GM12872 (cell line): ENCODE measurements at regions not wholly inside any gene's neighbourhood (a gene's known extent, or its start where the extent isn't known, plus 50 kb on each side); places are given as distances from the start of the nearest gene placed in this dataset.

Experiments
- TF ChIP-seq, protein P1 (sequence below): IDR thresholded peaks from 3 replicates; pipeline ENCODE4 v1.5.1; 2011; ENCODE audit warnings: low read depth, mild to moderate bottlenecking, low read length, moderate library complexity; ENCODE audit not compliant: insufficient read depth

DNA sequence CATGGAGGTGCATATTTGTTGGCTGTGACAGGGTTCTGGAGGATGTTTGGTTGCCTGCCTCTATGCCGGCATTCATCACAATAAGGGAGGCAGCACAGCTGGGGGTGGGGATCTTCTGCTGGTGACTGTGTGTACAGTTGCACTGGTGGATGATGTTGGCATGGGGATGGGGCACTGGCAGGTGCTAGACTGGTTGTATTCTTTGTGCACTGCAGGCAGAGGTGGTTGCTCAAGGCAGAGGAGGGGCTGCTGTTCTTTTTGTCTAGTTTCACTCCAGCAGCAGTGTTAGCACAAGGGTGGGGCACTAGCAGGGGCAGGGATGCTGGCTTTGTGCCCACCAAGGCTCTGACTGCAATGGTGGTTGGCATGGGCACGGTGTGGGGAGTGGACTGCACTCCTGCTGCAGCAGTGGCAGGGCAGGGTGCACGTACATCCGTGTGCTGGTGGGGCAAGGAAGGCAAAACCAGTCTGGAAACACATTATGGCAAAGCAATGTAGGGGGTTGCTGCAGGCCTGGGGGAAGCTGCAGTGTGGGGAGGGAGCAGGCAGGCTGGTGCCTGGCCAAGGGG lies 69.3 kb downstream of the ISOC1 start:
- TF ChIP-seq, protein P1, sequence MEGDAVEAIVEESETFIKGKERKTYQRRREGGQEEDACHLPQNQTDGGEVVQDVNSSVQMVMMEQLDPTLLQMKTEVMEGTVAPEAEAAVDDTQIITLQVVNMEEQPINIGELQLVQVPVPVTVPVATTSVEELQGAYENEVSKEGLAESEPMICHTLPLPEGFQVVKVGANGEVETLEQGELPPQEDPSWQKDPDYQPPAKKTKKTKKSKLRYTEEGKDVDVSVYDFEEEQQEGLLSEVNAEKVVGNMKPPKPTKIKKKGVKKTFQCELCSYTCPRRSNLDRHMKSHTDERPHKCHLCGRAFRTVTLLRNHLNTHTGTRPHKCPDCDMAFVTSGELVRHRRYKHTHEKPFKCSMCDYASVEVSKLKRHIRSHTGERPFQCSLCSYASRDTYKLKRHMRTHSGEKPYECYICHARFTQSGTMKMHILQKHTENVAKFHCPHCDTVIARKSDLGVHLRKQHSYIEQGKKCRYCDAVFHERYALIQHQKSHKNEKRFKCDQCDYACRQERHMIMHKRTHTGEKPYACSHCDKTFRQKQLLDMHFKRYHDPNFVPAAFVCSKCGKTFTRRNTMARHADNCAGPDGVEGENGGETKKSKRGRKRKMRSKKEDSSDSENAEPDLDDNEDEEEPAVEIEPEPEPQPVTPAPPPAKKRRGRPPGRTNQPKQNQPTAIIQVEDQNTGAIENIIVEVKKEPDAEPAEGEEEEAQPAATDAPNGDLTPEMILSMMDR = no peak

DNA sequence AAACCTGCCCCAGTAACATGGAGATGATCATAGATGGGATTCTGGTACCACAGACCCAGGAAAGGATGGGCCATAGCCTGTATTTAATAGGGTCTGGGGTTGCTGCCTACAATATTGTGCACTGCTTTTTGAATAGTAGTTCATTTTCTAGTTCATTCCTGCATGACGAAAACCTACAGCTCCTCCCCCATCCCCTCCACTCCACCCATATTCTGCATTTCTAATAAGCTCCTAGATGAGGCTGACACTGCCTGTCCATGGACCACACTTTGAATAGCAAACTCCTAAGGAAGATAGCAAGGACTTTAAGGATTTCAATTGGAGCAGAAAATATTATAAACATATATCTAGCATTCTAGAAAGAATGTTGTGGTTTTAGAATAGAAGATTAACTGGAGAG lies 75.5 kb downstream of the ISOC1 start:
- TF ChIP-seq, protein P1 = no peak

DNA sequence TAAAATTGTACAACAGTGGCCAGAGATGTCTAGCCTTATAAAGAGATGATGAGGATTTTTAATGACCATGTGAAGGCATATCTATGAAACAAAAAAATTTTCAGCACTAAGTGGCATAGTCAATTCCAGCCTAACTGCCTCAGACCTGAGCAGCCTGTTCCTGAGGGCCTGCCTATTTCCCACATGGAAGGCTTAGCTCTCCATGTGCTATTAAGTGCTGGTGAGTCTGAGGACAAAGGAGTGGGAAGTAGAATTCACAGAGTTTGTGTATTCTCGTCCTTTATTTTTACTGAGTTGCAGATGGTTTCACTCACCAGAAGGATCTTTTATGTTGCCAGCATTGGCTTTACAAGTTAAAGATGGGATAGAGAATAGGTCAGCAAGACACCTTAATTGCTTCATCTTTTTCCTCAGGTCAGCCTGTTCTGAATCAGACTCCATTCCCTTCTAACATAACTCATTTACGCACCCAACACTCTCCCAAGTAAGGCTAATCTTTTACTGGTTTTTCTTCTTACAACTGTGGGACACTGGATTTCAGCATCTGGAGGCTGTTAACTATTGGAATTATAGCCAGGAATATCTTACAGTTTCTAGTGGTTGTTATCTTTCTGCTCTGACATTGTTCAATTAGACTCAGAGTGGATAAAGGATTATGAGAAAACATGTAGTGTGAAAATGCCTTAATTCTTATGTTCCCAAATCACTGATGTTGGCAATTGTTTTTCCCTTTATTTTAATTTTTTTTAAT lies 76.8 kb downstream of the ISOC1 start:
- TF ChIP-seq, protein P1 = no peak

DNA sequence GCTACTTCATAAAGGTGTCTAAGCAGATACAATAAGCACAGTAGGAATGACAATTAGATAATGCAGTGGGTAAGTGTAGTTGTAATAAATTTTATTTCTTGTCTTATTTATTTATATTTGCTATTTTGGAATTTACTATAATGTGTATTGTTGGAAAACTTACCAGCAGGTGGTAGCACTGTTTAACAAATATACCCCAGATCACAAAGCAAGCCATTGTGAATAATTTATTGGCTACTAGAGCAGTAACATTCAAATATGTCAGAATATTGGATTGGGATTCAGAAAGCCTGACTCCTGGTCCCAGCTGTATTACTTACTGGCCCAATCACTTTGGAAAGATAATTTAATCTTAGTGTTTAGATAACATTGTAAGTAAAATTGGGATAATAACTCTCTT lies 78.0 kb downstream of the ISOC1 start:
- TF ChIP-seq, protein P1 = no peak

DNA sequence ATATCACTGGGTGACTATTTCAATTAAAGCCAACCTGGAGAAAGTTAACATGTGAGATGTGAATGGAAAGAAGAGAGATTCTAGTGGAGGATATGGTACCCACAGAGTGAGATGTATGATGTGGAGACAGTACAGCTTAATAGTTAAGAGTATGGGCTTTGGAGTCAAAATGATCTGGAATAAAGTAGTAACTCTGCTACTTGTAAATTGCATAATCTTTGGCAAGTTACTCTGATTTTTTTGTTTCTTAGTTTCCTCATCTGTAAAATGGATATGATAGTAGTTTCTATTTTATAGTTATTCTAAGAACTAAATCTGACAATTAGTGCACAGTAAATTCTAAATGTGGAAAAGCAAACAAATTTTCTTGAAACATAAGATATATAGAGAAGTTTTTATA lies 79.2 kb downstream of the ISOC1 start:
- TF ChIP-seq, protein P1 = no peak

DNA sequence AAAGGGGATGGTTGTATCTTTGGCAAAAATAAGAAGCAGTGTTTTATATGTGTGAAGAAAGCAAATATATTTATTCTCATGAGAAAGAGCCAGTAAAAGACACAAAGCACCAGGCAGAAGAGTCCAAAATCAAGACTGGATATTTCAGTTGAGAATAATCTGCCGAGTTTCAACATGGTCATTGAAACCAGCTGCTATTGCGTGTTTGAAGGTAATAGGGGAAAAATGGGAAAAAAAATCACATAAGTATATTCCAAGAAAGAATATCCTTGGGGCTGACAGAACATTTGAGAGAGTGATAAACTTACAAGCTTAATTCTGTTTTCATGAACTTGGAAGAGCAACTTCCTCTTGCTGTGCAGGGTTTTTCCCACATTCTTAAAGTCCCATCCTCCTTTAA lies 79.9 kb downstream of the ISOC1 start:
- TF ChIP-seq, protein P1 = no peak

DNA sequence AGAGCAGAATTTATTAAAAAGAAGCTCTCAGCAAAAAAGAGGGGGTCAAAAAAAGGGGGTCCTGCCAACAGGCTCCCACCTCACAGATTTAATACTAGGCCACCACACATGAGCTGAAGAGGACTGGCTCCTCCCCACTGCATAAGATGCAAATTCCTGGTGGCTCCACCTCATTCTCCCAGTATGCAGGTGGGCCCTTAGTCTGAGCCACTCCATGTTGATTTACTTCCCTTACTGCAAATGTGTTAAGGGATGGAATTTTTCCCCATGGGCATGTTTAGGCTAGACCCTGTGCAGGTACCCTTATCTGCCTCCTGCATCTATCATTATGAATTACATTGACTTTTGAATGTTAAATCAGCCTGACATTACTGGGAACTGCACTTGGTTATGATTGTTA lies 82.9 kb downstream of the ISOC1 start:
- TF ChIP-seq, protein P1 = no peak
